GM18907 (cell line): ENCODE measurements at regions not wholly inside any gene's neighbourhood (a gene's known extent, or its start where the extent isn't known, plus 50 kb on each side); places are given as distances from the start of the nearest gene placed in this dataset.

Experiments used
- ATAC-seq: cut with Tn5 transposase; IDR thresholded peaks from one replicate; pipeline ENCODE4 v1.9.1; 2021; ENCODE audit warnings: mild to moderate bottlenecking, moderate library complexity; ENCODE audit not compliant: unreplicated experiment

GRCh38 chrX:149992918-149993317 is 54.6 kb upstream of the EOLA2 start:
- no peak for ATAC-seq

DNA sequence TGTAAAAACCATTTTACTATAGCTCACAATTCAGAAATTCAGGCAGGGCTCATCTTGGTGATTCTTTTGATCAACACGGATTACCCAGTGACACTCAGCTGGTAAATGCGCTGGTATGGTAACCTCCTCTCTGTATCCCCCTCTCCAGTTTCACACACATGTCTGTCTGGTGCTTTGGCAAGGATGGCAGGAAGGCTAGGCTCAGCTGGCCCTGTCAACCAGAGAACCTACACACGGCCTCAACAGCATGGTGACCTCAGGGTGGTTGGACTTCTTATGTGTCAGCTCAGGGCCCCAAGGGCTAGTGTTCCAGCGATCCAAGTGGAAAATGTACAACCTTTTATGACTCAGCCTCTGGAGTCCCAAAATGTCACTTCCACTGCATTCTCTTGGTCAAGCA is 55.7 kb upstream of the EOLA2 start:
- ATAC-seq, result no peak

DNA sequence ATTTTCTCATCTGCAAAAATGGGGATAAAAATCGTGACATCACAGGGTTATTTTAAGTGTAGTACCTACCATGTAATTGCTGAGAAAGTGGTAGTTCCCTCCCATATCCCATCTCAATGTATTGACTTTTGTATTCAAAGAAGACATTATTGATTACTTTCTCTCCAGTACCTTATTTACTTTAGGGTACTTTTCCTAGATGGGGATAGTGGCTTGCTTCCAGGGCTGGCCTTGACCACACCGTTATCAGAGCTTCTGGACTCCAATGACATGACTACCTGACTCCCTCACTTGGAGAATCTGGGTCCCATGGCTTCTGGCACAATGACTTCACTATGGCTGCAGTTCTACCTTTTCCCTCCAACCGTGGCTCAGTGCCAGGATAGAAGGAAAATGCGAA is 58.2 kb upstream of the EOLA2 start:
- ATAC-seq, result no peak

DNA sequence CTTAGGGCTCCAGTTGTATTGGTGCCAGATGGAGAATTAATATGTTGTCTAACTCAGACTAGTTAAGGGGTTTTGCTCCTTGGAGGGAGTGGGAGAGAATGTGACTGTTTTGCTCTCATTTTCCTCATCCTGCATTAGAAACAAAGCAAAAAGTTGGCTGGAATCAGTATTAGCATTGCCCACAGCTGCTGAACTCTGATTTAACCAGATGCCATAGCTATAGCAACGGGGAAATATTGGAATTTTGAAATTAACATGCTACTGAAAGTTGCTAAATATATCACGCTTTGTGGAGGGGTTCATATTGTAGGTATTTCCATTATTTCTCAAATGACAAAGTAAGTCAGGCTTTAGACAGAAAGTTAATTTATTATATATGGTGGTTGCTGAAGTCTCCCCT is 66.7 kb upstream of the EOLA2 start:
- no peak for ATAC-seq

DNA sequence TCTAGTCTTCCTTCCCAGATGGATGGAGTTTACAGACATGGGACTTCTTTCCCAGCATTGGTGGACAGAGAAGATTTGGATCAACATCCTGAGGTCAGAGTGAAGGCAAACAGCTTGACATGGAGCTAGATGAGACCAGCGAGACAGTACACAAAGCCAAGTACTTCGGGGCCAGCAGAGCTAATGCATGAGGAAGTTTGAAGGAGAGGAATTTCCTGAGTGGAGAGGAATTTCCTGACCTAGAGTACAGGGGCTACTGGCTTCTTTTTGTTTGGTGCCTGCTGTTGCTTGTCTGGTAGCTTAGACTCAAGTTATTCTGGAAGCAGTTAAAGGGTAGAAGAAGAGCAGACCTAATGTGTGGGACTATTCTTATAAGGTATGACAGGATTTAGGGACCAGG is 69.1 kb upstream of the EOLA2 start:
- ATAC-seq, result no peak

- no peak for ATAC-seq
These were observed 74.5 kb upstream of the EOLA2 start for GRCh38 chrX:150012647-150013381.

DNA sequence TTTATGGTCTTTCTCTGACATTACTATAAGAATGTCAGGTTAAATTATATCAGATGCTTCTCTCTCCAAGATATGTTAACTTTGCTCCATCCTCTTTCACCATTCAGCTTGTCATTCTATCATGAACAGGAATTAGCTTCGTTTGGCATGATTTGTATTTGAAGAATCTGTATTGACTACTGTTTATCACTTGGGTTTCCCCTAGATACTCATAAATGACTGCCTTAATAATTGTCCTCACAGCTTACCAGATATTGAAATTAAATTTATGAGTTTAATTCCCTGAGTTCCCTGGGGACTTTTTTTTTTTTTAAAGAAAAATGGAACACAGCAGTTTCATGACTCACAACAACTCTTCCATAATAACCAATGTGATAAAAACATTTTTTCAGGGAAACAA is 76.2 kb upstream of the EOLA2 start:
- no peak for ATAC-seq

- ATAC-seq, result no peak
These were observed 79.6 kb upstream of the EOLA2 start for GRCh38 chrX:150017868-150018267.

- no peak for ATAC-seq
These were observed 80.7 kb upstream of the EOLA2 start for GRCh38 chrX:150018931-150019361.

- no peak for ATAC-seq
These were observed 90.4 kb upstream of the EOLA2 start for GRCh38 chrX:150028692-150029091.

DNA sequence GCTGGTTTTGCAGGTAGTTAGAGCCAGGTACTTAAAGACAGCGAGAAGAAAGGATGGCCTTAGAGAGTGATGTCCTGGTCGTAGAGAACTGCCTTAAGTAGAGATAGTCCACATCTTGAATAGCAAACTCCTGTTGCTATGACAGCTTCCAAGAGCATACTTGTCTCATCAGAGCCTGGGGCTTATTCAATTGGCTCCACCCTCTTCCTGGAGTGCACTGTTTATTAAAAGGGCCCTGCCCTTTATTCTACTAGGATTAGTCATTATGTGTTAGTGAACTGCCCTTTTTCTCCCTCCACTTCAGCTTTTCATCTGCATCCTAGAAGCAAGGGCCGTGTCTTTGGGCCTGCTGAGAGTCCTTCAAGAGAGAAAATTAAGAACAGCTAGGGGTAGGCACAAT is 94.5 kb upstream of the EOLA2 start:
- no peak for ATAC-seq

DNA sequence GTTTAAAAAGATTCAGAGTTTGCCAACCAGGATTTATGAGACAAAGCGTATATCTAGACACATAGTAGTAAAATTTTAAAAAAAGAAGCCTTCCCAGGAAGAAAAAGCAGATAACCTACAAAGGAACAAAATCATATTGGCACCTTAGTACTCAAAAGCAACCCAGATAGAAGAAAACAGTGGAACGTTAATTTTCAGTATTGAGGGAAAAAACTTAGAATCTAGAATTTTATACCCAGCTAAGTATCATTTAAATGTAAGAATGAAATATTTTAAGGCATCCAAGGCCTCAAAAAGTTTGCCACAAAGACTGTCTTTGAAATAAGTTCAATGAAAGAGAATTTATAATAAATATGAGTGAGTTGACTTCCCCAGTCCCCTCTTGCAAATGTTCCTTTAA is 96.5 kb upstream of the EOLA2 start:
- no peak for ATAC-seq

DNA sequence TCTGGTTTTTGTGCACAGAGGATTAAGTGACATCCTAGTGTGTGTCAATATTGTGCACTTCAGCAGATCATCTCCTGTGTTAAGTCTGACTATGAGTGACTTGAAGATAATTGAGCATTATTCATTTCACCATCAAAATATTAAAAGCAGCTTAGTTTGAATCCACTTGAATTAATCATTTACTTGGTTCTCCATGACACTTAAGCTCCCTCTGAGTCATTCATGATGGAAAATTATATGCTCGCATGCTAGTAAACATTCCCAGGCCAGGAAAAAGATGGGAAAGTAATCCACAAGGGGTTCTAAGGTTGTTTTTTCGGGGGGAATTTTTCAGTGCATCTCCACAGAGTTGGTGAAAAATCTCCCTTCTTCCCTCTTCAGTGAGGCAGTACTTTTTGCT is 97.2 kb upstream of the EOLA2 start:
- ATAC-seq, result no peak

- no peak for ATAC-seq
These were observed 97.9 kb upstream of the EOLA2 start for GRCh38 chrX:150036181-150036580.

DNA sequence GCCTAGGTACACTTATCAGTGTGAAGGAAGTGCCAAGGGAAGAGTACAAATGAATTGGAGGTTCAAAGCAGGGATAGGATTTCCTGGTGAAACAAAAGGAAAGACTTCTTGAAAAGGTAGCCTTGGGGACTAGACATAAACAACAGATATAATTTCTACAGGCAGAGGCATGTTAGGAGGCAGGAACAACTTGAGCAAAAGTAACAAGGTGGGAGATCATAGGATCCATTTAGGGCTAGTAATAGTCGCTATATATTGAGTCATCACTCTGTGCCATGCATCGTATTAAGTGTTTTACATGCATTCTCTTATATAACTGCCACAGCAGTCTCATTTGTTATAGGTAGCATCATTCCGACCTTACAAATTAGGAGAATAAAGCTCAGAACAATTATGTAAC is 98.3 kb upstream of the EOLA2 start:
- no peak for ATAC-seq

DNA sequence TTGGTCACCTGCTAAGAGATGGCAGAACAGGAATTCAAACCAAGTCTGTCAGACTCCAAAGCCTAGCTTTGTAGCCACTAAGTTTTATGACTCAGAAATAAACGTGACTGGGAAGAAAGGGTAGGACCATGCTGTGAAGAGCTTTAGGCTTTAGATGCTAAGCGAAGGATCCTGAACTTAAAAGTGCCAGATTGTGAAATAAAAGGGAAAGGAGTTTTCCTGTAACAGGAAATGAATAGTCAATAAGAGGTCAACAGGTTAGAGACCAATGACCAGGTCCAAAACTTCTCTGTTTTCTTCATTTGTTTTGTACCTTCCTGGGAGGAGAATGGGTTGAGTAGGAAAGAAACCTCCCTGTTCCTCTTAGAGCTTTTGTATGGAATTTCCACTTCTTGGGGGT is 98.8 kb upstream of the EOLA2 start:
- no peak for ATAC-seq

DNA sequence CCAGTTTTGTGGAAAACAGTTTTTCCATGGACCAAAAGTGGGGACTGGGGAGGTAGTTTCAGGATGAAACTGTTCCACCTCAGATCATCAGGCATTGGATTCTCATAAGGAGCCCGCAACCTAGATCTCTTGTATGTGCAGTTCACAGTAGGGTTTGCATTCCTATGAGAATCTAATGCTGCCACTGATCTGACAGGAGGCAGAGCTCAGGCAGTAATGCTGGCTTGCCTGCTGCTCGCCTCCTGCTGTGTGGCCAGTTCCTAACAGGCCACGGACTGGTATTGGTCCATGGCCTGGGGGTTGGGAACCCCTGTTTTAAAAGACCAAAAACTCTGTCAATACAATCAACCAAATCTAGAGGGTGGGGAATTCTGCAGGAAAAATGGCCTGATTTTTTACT is 100.0 kb upstream of the EOLA2 start:
- ATAC-seq, result no peak

GRCh38 chrX:150038986-150039599 is 100.8 kb upstream of the EOLA2 start:
- ATAC-seq, result no peak

GRCh38 chrX:150041208-150041607 is 102.9 kb upstream of the EOLA2 start:
- ATAC-seq, result no peak

GRCh38 chrX:150044556-150044955 is 106.3 kb upstream of the EOLA2 start:
- no peak for ATAC-seq

DNA sequence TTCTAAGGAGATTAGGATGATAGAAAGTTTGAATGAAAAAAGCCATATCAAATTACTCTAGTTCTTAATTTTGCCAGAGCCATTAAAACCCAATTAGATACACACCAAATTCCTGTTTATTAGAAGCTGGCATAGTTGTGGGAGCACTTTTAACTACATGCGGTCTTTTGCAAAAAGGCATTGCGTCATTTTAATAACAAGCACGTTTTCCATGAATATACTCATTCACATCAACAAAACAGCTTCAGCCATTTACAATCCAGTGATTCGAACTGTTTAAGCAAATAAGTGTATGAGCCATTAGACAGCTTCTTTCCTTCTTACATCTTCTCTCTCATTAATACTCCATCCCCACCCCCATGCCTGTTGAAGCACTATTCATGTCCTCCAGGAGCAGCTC is 109.5 kb upstream of the EOLA2 start:
- no peak for ATAC-seq

DNA sequence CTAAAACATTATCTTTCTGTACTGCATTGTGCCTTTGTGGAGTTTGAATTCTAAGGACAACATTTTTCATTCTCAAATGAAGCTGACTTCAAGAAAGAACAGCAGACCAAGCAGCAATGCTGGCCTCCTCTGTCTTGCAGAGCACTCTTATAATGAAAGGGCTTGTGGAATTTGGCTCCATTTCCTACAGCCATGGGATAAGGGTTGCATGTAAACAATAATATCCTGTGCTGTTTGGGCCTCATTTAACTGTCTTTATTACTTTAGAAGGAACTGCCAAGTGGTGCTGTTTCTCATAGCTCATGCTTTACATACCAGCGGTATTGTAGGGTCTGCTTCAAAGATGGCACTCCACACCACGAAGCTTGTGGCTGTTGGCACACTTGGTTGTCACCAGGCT is 111.4 kb upstream of the EOLA2 start:
- ATAC-seq, result no peak

DNA sequence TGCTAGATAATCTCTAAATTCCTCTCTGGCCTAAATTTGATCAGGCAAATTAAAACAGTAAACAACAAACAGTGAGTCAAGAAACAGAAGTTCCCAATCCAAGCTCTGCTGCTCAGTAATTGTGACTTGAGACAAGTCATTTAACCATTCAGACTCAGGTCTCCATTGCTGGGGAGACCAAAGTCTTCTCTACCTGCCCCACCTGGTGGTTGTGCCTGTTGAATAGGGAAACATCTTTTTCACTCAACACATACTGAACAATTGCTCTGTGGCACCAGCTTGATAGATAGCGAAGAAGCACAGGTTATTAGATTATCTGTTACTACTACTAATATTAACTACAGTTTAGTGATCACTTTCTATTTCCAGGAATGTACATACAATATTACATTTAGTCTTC is 112.1 kb upstream of the EOLA2 start:
- no peak for ATAC-seq
